CD4-positive, CD25-positive, alpha-beta regulatory T cell (primary cell): ENCODE measurements at regions not wholly inside any gene's neighbourhood (a gene's known extent, or its start where the extent isn't known, plus 50 kb on each side); places are given as distances from the start of the nearest gene placed in this dataset.

Source experiments
- ATAC-seq, 2 donors: fragments of 150-1000 bp; cut with Tn5 transposase; one replicate each; pipeline ENCODE4 v1.10.0; 2021; ENCODE audit warnings: low read depth in 2 of 2, moderate number of reproducible peaks in 2 of 2, moderate library complexity in 1 of 2
- DNase-seq, 3 donors: peaks; one replicate each; pipeline versions ENCODE4 v3.0.0 to v3.0.0-alpha.2; 2012 to 2022; ENCODE audit warnings: mixed read lengths in 1 of 3
- H3K27ac ChIP-seq: one replicate; pipeline ENCODE4 v1.7.0; 2013; ENCODE audit warnings: mild to moderate bottlenecking, low read length; ENCODE audit not compliant: insufficient read depth, poor library complexity, severe bottlenecking
- H3K27me3 ChIP-seq: one replicate; pipeline ENCODE4 v1.7.0; 2013; ENCODE audit warnings: low read length; ENCODE audit not compliant: control insufficient read depth, insufficient read depth
- H3K36me3 ChIP-seq: one replicate; pipeline ENCODE4 v1.7.0; 2013; ENCODE audit warnings: mild to moderate bottlenecking, low read length, moderate library complexity; ENCODE audit not compliant: control insufficient read depth, insufficient read depth
- H3K4me1 ChIP-seq: 2 replicates; pipeline ENCODE4 v1.7.0; 2013; ENCODE audit warnings: mild to moderate bottlenecking, low read length; ENCODE audit not compliant: insufficient read depth, control insufficient read depth, poor library complexity, severe bottlenecking
- H3K4me3 ChIP-seq: one replicate; pipeline ENCODE4 v1.7.0; 2013; ENCODE audit warnings: low read depth, mild to moderate bottlenecking, low read length, moderate library complexity
- H3K9me3 ChIP-seq, 2 experiments: 1 replicate in 1 of 2; 2 replicates in 1 of 2; pipeline ENCODE4 v1.7.0; 2013; ENCODE audit warnings: low read length in 2 of 2, mild to moderate bottlenecking in 1 of 2, moderate library complexity in 1 of 2; ENCODE audit not compliant: control insufficient read depth in 2 of 2
- H3K27ac Mint-ChIP-seq, 3 donors: one replicate each; pipeline ENCODE4 v1.8.0; 2020 to 2022; ENCODE audit warnings: mild to moderate bottlenecking in 3 of 3, mixed read lengths in 3 of 3, moderate library complexity in 2 of 3
- H3K27me3 Mint-ChIP-seq: one replicate; pipeline ENCODE4 v1.8.0; 2022; ENCODE audit warnings: mild to moderate bottlenecking, mixed read lengths
- H3K36me3 Mint-ChIP-seq: one replicate; pipeline ENCODE4 v1.8.0; 2020; ENCODE audit warnings: mixed read lengths
- H3K4me1 Mint-ChIP-seq, 4 donors: one replicate each; pipeline ENCODE4 v1.8.0; 2020 to 2022; ENCODE audit warnings: mixed read lengths in 4 of 4, mild to moderate bottlenecking in 1 of 4
- H3K4me3 Mint-ChIP-seq, 4 donors: one replicate each; pipeline ENCODE4 v1.8.0; 2020 to 2022; ENCODE audit warnings: mild to moderate bottlenecking in 4 of 4, mixed read lengths in 4 of 4, moderate library complexity in 3 of 4
- H3K9me3 Mint-ChIP-seq, 7 donors: one replicate each; pipeline ENCODE4 v1.8.0; 2020 to 2022; ENCODE audit warnings: mixed read lengths in 7 of 7, mild to moderate bottlenecking in 3 of 7, moderate library complexity in 2 of 7

DNA sequence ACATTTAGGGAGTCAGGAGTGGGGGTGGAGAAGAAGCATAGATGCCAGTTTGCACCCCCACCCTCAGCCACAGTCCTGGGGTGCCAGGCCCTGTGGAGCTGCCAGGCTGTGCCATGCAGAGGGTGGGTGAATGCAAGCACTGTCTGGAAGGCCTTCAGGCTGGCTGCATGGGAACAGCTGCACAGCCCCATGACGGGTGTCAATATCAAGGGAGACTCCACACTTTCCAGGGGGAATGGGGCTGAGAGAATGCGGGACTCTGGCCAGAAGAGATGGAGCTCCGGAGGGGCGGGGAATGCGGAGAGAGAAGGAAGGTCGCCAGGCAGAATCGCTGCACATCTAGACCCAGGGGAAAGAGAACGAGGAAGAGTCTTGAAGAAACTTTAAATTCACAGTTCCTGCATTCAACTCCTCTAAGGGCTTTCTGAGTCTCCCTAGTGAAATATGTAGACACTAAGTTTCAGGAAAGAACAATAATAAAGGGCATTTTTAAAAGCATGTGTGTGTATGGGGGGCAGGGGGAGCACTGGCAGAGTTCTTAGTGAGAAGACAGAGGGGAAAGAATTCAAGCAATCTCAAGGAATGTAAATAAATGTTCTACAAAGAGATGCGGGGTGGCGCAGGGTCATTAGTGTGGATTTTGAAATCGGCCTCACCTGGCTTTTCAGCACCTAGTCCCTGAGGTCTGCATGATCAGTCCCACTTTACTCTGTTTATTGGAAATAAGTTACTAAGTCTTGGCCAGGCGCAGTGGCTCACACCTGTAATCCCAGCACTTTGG is 59.1 kb downstream of the BOD1 start:
- peaks cover 2% of the 10 kb centered on the region for H3K27me3 ChIP-seq
- Mint-ChIP-seq H3K4me3 (no peak overlapping the region), H3K36me3 (no peaks in the 10 kb centered on the region), H3K9me3 (peaks cover 2 to 23% (median 6%) of the 10 kb centered on the region in 7 donors), H3K27me3 (peaks cover 26% of the 10 kb centered on the region), H3K27ac (peak overlapping the region in 1 of 3 donors; percentile 27), H3K4me1 (no peaks in the 10 kb centered on the region)
- H3K4me3 ChIP-seq, result no peak overlapping the region
- ATAC-seq (no peak), DNase-seq (no peak)
- no peak overlapping the region for H3K27ac ChIP-seq
- no peaks in the 10 kb centered on the region for H3K4me1 ChIP-seq
- H3K36me3 ChIP-seq, result no peaks in the 10 kb centered on the region
- H3K9me3 ChIP-seq, result peaks cover 4 to 8% of the 10 kb centered on the region in 2 experiments

DNA sequence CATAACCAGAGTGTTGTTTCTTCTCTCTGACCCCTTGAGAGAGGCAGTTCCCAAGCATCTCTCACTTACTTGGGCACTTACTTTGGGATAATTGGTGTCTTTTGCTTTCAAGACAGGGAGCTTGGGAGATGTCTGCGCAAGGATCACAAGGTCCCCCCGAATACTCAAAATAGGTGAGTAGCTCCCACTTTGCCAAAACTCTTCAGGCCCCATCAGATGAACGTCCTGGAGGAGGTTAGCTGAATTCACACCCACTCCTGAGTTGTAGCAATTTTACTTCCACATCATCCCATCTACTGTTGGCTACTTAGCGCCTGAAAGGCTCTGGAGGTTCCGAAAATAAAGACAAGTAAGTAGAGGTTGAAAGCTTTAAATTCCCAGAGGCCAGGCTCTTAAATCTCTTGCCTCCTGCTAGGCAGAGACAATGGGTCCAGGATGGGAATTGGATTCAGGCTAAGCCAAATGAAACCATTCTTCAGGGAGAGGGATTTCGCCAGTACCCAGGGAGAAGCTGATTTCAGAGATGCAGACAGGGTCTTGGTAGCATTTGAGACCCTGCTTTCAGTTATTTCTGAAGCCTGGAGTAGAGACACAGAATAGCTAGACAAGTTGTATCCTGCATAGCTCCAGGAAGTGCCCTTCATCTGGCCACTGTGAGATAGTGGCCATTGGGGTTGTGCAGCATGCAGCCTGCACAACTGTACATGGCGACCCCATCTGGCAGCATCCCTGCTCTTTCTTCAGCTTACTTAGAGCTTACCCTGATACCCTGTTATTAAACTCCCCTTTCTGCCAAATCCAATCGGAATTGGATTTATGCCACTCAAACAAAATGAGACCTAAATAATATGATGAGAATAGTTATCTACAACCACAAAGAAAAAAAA is 60.1 kb downstream of the BOD1 start:
- Mint-ChIP-seq H3K36me3 (no peaks in the 10 kb centered on the region), H3K4me1 (no peaks in the 10 kb centered on the region), H3K9me3 (peaks cover 2 to 18% (median 3%) of the 10 kb centered on the region in 7 donors), H3K27me3 (peaks cover 26% of the 10 kb centered on the region), H3K4me3 (no peak overlapping the region), H3K27ac (no peak overlapping the region)
- no peak for ATAC-seq
- Histone ChIP-seq H3K36me3 (no peaks in the 10 kb centered on the region), H3K9me3 (peaks cover 0 to 5% of the 10 kb centered on the region in 2 experiments), H3K4me3 (no peak overlapping the region), H3K4me1 (no peaks in the 10 kb centered on the region), H3K27ac (no peak overlapping the region), H3K27me3 (peaks cover 2% of the 10 kb centered on the region)
- DNase-seq, result no peak

DNA sequence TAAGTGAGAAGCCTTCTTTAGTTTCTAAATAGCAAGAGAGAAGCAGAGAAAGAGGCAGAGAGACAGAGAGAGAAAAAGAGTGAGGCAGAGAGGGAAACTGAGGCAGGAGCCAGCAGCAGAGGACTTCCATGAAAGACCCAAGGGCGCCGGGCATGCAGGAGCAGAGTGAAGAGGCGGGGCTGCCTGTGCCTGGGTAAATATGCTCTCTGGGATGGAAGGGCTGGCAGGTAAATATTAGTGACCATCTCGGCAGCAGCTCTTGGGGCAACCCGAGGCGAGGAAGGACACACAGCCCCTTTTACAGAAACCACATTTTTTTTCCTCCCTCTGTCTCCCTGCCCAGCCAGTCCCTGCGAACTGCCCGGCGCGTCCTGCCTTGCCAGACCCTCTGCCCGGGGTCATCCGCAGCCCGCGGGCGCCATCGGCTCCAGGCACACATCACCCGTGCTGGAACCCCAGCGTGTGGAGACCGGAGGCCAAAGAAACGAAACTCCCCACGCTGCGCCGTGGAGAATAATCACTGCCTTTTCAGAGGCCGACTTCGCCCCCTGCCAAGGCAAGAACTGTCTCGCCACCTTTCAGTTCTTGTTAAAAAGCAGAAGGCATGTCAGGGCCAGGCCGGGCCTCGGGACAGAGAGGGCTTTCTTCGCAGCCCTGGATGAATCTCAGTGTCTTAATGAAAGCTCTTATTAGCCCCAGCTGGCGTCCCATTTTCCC is 61.3 kb downstream of the BOD1 start:
- no peak overlapping the region for H3K27ac Mint-ChIP-seq
- H3K4me3 Mint-ChIP-seq, result no peak overlapping the region
- no peak overlapping the region for H3K27ac ChIP-seq
- ATAC-seq (no peak), DNase-seq (no peak)
- H3K36me3 Mint-ChIP-seq, result no peaks in the 10 kb centered on the region
- no peaks in the 10 kb centered on the region for H3K4me1 Mint-ChIP-seq
- H3K27me3 ChIP-seq, result no peaks in the 10 kb centered on the region
- no peaks in the 10 kb centered on the region for H3K36me3 ChIP-seq
- H3K27me3 Mint-ChIP-seq, result peaks cover 22% of the 10 kb centered on the region
- no peak overlapping the region for H3K4me3 ChIP-seq
- H3K4me1 ChIP-seq, result no peaks in the 10 kb centered on the region
- H3K9me3 Mint-ChIP-seq, result peaks cover 0 to 8% (median 2%) of the 10 kb centered on the region in 7 donors
- peaks cover 0 to 2% of the 10 kb centered on the region in 2 experiments for H3K9me3 ChIP-seq

DNA sequence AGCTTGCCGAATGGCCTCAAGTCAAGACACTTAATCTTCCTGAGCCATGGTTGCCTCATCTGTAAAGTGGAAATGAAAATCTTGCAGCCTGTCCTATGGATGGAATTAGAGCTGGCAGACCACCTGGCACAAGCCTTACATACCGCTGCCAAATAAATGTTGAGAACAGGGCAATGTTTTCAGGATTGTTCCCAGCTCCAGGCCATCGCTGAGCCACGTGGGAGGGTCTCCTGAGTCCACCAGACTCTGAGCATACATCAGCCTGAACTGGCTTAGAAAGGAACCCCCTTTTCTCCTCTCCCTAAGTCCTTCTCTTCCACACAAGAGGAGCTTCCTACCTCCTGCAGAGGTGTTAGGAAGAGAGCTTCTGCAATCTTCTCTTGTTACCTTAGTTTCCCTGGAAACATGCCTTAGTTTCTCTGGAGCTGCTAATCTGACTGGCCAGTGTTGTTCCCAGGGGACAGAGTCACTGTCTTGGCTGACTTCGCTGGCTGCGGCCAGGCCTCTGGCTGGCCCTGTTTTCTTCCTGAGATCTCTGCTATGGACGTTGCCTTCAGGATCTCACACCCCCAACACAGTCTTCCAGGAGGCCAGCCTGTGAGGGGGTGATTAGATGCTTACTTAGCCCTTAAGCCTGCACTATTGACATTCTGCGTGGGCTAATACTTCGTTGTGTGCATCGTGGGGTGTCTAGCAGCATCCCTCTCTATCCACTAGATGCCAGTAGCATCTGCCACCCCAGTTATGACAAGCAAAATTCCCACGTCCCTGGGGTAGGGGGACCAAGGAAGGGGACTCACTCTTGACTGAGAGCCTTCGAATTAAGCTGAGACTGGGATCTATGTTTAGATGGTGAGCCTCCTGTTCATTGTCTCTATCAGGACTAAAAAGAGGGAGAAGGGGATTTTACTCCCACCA is 62.2 kb downstream of the BOD1 start:
- H3K9me3 Mint-ChIP-seq, result peaks cover 0 to 3% (median 0%) of the 10 kb centered on the region in 7 donors
- H3K36me3 Mint-ChIP-seq, result no peaks in the 10 kb centered on the region
- Histone ChIP-seq H3K27ac (no peak overlapping the region), H3K27me3 (no peaks in the 10 kb centered on the region), H3K4me3 (no peak overlapping the region), H3K36me3 (no peaks in the 10 kb centered on the region), H3K4me1 (no peaks in the 10 kb centered on the region), H3K9me3 (no peaks in the 10 kb centered on the region)
- DNase-seq (no peak), ATAC-seq (no peak)
- peaks cover 22% of the 10 kb centered on the region for H3K27me3 Mint-ChIP-seq
- H3K4me3 Mint-ChIP-seq, result no peak overlapping the region
- H3K27ac Mint-ChIP-seq, result no peak overlapping the region
- H3K4me1 Mint-ChIP-seq, result no peaks in the 10 kb centered on the region

DNA sequence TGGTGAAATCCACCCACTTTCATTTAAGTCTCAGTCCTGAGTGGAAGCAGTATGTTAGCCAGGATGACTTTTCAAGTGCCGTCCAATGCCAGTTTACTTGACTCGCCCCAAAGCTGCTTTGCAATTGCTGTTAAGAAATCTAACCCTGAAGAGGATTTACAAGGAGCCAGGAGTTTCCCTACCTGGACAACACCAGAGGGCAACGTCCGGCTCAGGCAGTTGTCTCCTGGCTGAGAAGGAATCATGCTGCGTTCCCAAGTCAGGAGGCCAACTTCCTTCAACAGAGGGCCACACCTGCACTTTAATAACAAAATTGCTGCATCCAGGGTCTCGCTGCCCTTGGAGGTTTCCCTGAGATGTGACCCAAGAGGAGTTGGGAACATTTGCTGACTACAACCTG is 65.8 kb downstream of the BOD1 start:
- no peaks in the 10 kb centered on the region for H3K4me1 Mint-ChIP-seq
- Histone ChIP-seq H3K27me3 (no peaks in the 10 kb centered on the region), H3K36me3 (no peaks in the 10 kb centered on the region), H3K27ac (no peak overlapping the region), H3K9me3 (no peaks in the 10 kb centered on the region), H3K4me3 (no peak overlapping the region), H3K4me1 (no peaks in the 10 kb centered on the region)
- no peak overlapping the region for H3K4me3 Mint-ChIP-seq
- H3K9me3 Mint-ChIP-seq, result peaks cover 0 to 2% (median 0%) of the 10 kb centered on the region in 7 donors
- ATAC-seq (no peak), DNase-seq (no peak)
- H3K27me3 Mint-ChIP-seq, result peaks cover 18% of the 10 kb centered on the region
- H3K27ac Mint-ChIP-seq, result no peak overlapping the region
- no peaks in the 10 kb centered on the region for H3K36me3 Mint-ChIP-seq

DNA sequence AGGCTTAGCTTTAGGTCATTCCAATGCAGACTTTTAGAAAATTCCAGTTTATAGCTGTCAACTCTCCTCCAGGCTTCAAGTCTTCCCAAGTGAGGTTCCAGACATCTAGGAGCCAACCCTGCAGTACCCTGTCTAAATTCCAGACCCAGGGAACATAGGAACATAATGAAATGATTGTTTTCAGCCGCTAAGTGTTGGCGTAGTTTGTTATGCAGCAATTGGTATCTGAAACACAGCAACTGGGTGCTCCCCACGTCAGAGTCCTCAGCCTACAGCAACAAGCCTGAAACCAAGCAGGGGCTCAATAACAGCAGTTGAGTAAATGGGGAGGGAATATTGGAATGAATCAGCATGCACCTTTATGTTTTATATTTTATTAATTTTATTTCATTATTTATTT is 66.8 kb downstream of the BOD1 start:
- no peak for DNase-seq
- H3K4me3 Mint-ChIP-seq, result no peak overlapping the region
- peaks cover 0 to 2% (median 0%) of the 10 kb centered on the region in 7 donors for H3K9me3 Mint-ChIP-seq
- Histone ChIP-seq H3K36me3 (no peaks in the 10 kb centered on the region), H3K27ac (no peak overlapping the region), H3K4me1 (no peaks in the 10 kb centered on the region), H3K4me3 (no peak overlapping the region), H3K9me3 (no peaks in the 10 kb centered on the region), H3K27me3 (no peaks in the 10 kb centered on the region)
- no peak overlapping the region for H3K27ac Mint-ChIP-seq
- H3K27me3 Mint-ChIP-seq, result peaks cover 14% of the 10 kb centered on the region
- ATAC-seq, result no peak
- H3K36me3 Mint-ChIP-seq, result no peaks in the 10 kb centered on the region
- H3K4me1 Mint-ChIP-seq, result no peaks in the 10 kb centered on the region

DNA sequence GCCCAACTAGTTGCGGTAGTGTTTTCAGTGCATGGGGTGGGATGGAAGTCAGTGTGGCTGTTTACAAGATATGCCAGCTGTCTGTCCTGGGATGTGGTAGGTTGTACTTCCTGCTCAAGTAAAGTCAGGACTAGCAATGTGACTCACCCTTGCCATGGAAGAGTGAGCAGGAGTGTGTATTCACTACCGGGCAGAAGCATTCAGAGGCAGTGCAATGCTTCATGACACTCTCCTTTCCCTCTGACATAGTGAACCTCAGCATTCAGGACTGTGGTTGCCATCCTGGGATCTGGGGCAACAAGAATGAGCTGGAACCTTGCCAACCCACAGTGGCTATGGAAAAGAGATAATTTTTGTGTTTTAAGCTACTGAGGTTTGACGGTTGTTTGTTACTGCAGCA is 68.9 kb downstream of the BOD1 start:
- no peaks in the 10 kb centered on the region for H3K9me3 ChIP-seq
- Mint-ChIP-seq H3K4me3 (no peak overlapping the region), H3K9me3 (peaks cover 0 to 2% (median 0%) of the 10 kb centered on the region in 7 donors), H3K27ac (no peak overlapping the region), H3K36me3 (no peaks in the 10 kb centered on the region), H3K4me1 (no peaks in the 10 kb centered on the region), H3K27me3 (peaks cover 4% of the 10 kb centered on the region)
- no peaks in the 10 kb centered on the region for H3K36me3 ChIP-seq
- ATAC-seq (no peak), DNase-seq (no peak)
- no peak overlapping the region for H3K27ac ChIP-seq
- no peaks in the 10 kb centered on the region for H3K27me3 ChIP-seq
- H3K4me1 ChIP-seq, result no peaks in the 10 kb centered on the region
- H3K4me3 ChIP-seq, result no peak overlapping the region
